K562 (cell line): ENCODE measurements at regions not wholly inside any gene's neighbourhood (a gene's known extent, or its start where the extent isn't known, plus 50 kb on each side); places are given as distances from the start of the nearest gene placed in this dataset.

Source experiments
- CTBP1 ChIP-seq: fragments of 450-650 bp; IDR thresholded peaks from 2 replicates; pipeline ENCODE4 v1.6.1; 2016; ENCODE audit warnings: borderline replicate concordance
- CTCFL ChIP-seq: IDR thresholded peaks from 2 replicates; pipeline ENCODE4 v1.6.1; 2011; ENCODE audit warnings: borderline replicate concordance, low read depth, mild to moderate bottlenecking, moderate library complexity, low read length; ENCODE audit not compliant: insufficient read depth, poor library complexity, severe bottlenecking
- E2F3 ChIP-seq: fragments of 250-450 bp; sonication (Bioruptor Pico); IDR thresholded peaks from 2 replicates; pipeline ENCODE4 v1.4.0; 2020; ENCODE audit warnings: mild to moderate bottlenecking
- ETV1 ChIP-seq: fragments of 450-650 bp; conservative IDR thresholded peaks from 2 replicates; pipeline ENCODE4 v1.6.1; 2016; ENCODE audit warnings: missing genetic modification characterization, control low read depth, low read depth, missing compliant biosample characterization
- ETV5 ChIP-seq: sonication (generic); formaldehyde crosslinking; IDR thresholded peaks from 2 replicates; pipeline ENCODE4 v1.4.0; 2020; ENCODE audit warnings: low read depth, mild to moderate bottlenecking, missing genetic modification reagents
- FIP1L1 ChIP-seq: fragments of 200-400 bp; formaldehyde crosslinking; IDR thresholded peaks from 2 replicates; pipeline ENCODE4 v1.6.1; 2018; ENCODE audit warnings: mild to moderate bottlenecking, low read depth, low read length; ENCODE audit not compliant: poor library complexity, severe bottlenecking
- GATAD2A ChIP-seq: fragments of 450-650 bp; IDR thresholded peaks from 2 replicates; pipeline ENCODE4 v1.6.1; 2017
- HDAC8 ChIP-seq: fragments of 450-650 bp; IDR thresholded peaks from 2 replicates; pipeline ENCODE4 v1.6.1; 2016; ENCODE audit warnings: mild to moderate bottlenecking, missing genetic modification characterization, moderate library complexity, missing compliant biosample characterization
- KDM4B ChIP-seq, 2 experiments: fragments of 450-650 bp in 1 of 2; sonication (generic) in 1 of 2; IDR thresholded peaks; 2 replicates each; pipeline ENCODE4 v1.6.1; 2016 to 2017; ENCODE audit warnings: borderline replicate concordance in 2 of 2, antibody characterized with exemption in 1 of 2, low read depth in 1 of 2, mild to moderate bottlenecking in 1 of 2
- MTA3 ChIP-seq: fragments of 450-650 bp; formaldehyde crosslinking; IDR thresholded peaks from 2 replicates; pipeline ENCODE4 v1.6.1; 2017; ENCODE audit warnings: mild to moderate bottlenecking, borderline replicate concordance
- NFIC ChIP-seq: fragments of 450-650 bp; IDR thresholded peaks from 2 replicates; pipeline ENCODE4 v1.6.1; 2017; ENCODE audit warnings: mild to moderate bottlenecking, inconsistent platforms
- NR2C1 ChIP-seq, 2 experiments: fragments of 450-650 bp; IDR thresholded peaks; 2 replicates each; pipeline ENCODE4 v1.6.1; 2017; ENCODE audit warnings: mild to moderate bottlenecking in 2 of 2, antibody characterized with exemption in 1 of 2, inconsistent platforms in 1 of 2, missing compliant biosample characterization in 1 of 2, missing genetic modification characterization in 1 of 2
- RBM34 ChIP-seq: fragments of 200-400 bp; formaldehyde crosslinking; IDR thresholded peaks from 2 replicates; pipeline ENCODE4 v1.6.1; 2018; ENCODE audit warnings: low read length, borderline replicate concordance; ENCODE audit not compliant: insufficient read depth
- RFX1 ChIP-seq: fragments of 450-650 bp; IDR thresholded peaks from 2 replicates; pipeline ENCODE4 v1.6.1; 2016; ENCODE audit warnings: mild to moderate bottlenecking, moderate library complexity
- SRF ChIP-seq, 2 experiments: fragments of 250-450, 450-650 bp in 1 of 2; sonication (Bioruptor Pico) in 1 of 2; sonication (generic) in 1 of 2; formaldehyde crosslinking; IDR thresholded peaks; 2 replicates each; pipeline versions ENCODE4 v1.5.0 to v1.5.1; 2020 to 2022; ENCODE audit warnings: mild to moderate bottlenecking in 1 of 2, missing genetic modification reagents in 1 of 2
- TAL1 ChIP-seq: fragments of 450-650 bp; IDR thresholded peaks from 2 replicates; pipeline ENCODE4 v1.6.1; 2016; ENCODE audit warnings: mild to moderate bottlenecking
- ZFPM2 ChIP-seq: fragments of 250-450 bp; sonication (Bioruptor Pico); IDR thresholded peaks from 2 replicates; pipeline ENCODE4 v1.5.1; 2022; ENCODE audit warnings: mild to moderate bottlenecking
- ZNF146 ChIP-seq: IDR thresholded peaks from one replicate; pipeline ENCODE4 v1.6.1; 2018; ENCODE audit warnings: missing compliant biosample characterization; ENCODE audit not compliant: unreplicated experiment
- ZNF253 ChIP-seq: fragments of 250-450 bp; sonication (Bioruptor Pico); conservative IDR thresholded peaks from 2 replicates; pipeline ENCODE4 v1.6.1; 2021; ENCODE audit warnings: mild to moderate bottlenecking
- ZNF324 ChIP-seq: fragments of 250-450 bp; sonication (Bioruptor Pico); IDR thresholded peaks from 2 replicates; pipeline ENCODE4 v1.4.0; 2020; ENCODE audit warnings: mild to moderate bottlenecking
- ZZZ3 ChIP-seq: fragments of 450-650 bp; IDR thresholded peaks from 2 replicates; pipeline ENCODE4 v1.6.1; 2016; ENCODE audit warnings: antibody characterized with exemption, mild to moderate bottlenecking, moderate library complexity
- TF ChIP-seq, protein P1 (sequence below): fragments of 250-450 bp; sonication (Bioruptor Pico); IDR thresholded peaks from 2 replicates; pipeline ENCODE4 v1.5.0; 2020; ENCODE audit warnings: mild to moderate bottlenecking
- TF ChIP-seq, protein P2 (sequence below): fragments of 450-650 bp; IDR thresholded peaks from 2 replicates; pipeline ENCODE4 v1.6.1; 2016; ENCODE audit warnings: missing biosample characterization, missing genetic modification characterization
- TF ChIP-seq, protein P3 (sequence below): fragments of 450-650 bp; IDR thresholded peaks from one replicate; pipeline ENCODE4 v1.6.1; 2018; ENCODE audit warnings: mild to moderate bottlenecking, moderate library complexity; ENCODE audit not compliant: partially characterized antibody

GRCh38 chr2:11022591-11023273 is 111.0 kb downstream of the KCNF1 start (continued):
- TF ChIP-seq FIP1L1 (no peak), ZZZ3 (no peak), CTBP1 (no peak), ETV1 (no peak), E2F3 (CRISPR knock-in tag) (no peak), RBM34 (no peak), GATAD2A (no peak), ZNF253 (no peak), CTCFL (no peak), HDAC8 (no peak), ZNF324 (no peak), NR2C1 (IDR thresholded peaks at IDR 0.05) (no peak), NR2C1 (tag; IDR thresholded peaks at IDR 0.05) (0 out of 2 replicates have a peak, but pooled peaks have one; percentile 33), KDM4B (IDR thresholded peaks at IDR 0.05; ENCODE audit: borderline replicate concordance in 2 of 2, low read depth in 1 of 2) (no peak), NFIC (no peak), ZFPM2 (CRISPR knock-in tag) (no peak), MTA3 (no peak), ETV5 (CRISPR knock-in tag) (no peak), ZNF146 (CRISPR knock-in tag) (no peak), SRF (CRISPR knock-in tag; IDR thresholded peaks at IDR 0.05) (no peak), TAL1 (no peak), RFX1 (peak; percentile 52; the same call in 1 of the 2 replicates)
- TF ChIP-seq, protein P1, sequence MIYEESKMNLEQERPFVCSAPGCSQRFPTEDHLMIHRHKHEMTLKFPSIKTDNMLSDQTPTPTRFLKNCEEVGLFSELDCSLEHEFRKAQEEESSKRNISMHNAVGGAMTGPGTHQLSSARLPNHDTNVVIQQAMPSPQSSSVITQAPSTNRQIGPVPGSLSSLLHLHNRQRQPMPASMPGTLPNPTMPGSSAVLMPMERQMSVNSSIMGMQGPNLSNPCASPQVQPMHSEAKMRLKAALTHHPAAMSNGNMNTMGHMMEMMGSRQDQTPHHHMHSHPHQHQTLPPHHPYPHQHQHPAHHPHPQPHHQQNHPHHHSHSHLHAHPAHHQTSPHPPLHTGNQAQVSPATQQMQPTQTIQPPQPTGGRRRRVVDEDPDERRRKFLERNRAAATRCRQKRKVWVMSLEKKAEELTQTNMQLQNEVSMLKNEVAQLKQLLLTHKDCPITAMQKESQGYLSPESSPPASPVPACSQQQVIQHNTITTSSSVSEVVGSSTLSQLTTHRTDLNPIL (CRISPR knock-in tag): no peak
- TF ChIP-seq, protein P2, sequence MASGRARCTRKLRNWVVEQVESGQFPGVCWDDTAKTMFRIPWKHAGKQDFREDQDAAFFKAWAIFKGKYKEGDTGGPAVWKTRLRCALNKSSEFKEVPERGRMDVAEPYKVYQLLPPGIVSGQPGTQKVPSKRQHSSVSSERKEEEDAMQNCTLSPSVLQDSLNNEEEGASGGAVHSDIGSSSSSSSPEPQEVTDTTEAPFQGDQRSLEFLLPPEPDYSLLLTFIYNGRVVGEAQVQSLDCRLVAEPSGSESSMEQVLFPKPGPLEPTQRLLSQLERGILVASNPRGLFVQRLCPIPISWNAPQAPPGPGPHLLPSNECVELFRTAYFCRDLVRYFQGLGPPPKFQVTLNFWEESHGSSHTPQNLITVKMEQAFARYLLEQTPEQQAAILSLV: no peak
- TF ChIP-seq, protein P3, sequence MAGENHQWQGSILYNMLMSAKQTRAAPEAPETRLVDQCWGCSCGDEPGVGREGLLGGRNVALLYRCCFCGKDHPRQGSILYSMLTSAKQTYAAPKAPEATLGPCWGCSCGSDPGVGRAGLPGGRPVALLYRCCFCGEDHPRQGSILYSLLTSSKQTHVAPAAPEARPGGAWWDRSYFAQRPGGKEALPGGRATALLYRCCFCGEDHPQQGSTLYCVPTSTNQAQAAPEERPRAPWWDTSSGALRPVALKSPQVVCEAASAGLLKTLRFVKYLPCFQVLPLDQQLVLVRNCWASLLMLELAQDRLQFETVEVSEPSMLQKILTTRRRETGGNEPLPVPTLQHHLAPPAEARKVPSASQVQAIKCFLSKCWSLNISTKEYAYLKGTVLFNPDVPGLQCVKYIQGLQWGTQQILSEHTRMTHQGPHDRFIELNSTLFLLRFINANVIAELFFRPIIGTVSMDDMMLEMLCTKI: no peak
